WTC11 (cell line): ENCODE measurements at regions not wholly inside any gene's neighbourhood (a gene's known extent, or its start where the extent isn't known, plus 50 kb on each side); places are given as distances from the start of the nearest gene placed in this dataset.
A peak's percentile ranks its signal among the peaks of the same experiment; 100 is the strongest.
"Not testable (repeated sequence)": the region's sequence is repeated elsewhere in the genome, so short reads cannot be mapped to it uniquely, and the experiment has no call there.

Experiments used
- ATAC-seq: fragments of 200-7000 bp; cut with Tn5 transposase; 2 replicates; pipeline ENCODE4 v1.10.0; 2021; ENCODE audit warnings: mild to moderate bottlenecking, moderate library complexity
- CTCF ChIA-PET: fragments of 300-600 bp; sonication (Branson Sonifier 250); formaldehyde crosslinking; loops from one replicate; lab custom pipeline; 2021; ENCODE audit warnings: antibody characterized with exemption; lab: Charles Lee
- POLR2A ChIA-PET: fragments of 350-600 bp; sonication (Branson Sonifier 250); formaldehyde crosslinking; loops from one replicate; lab custom pipeline; 2021; ENCODE audit warnings: antibody characterized with exemption; lab: Charles Lee
- DNase-seq: peaks from one replicate; pipeline ENCODE4 v3.0.0; 2021; ENCODE audit warnings: low spot score
- H3K27ac Mint-ChIP-seq: 2 replicates; pipeline ENCODE4 v1.8.0; 2021; ENCODE audit warnings: mixed read lengths
- H3K27me3 Mint-ChIP-seq: 2 replicates; pipeline ENCODE4 v1.8.0; 2021; ENCODE audit warnings: low read depth, mild to moderate bottlenecking, moderate library complexity, mixed read lengths
- H3K36me3 Mint-ChIP-seq: 2 replicates; pipeline ENCODE4 v1.8.0; 2021; ENCODE audit warnings: mixed read lengths
- H3K4me1 Mint-ChIP-seq: 2 replicates; pipeline ENCODE4 v1.8.0; 2022; ENCODE audit warnings: mixed read lengths
- H3K4me3 Mint-ChIP-seq: 2 replicates; pipeline ENCODE4 v1.8.0; 2021; ENCODE audit warnings: mild to moderate bottlenecking, moderate library complexity, mixed read lengths
- H3K9me3 Mint-ChIP-seq: 2 replicates; pipeline ENCODE4 v1.8.0; 2021; ENCODE audit warnings: mixed read lengths

GRCh38 chr14:19238584-19238983 is 195.6 kb downstream of the POTEG start:
- H3K9me3 Mint-ChIP-seq, H3K4me1 Mint-ChIP-seq, POLR2A ChIA-PET, DNase-seq, H3K27ac Mint-ChIP-seq, H3K27me3 Mint-ChIP-seq, H3K36me3 Mint-ChIP-seq, H3K4me3 Mint-ChIP-seq, ATAC-seq, CTCF ChIA-PET: not testable (repeated sequence)

- H3K36me3 Mint-ChIP-seq, DNase-seq, H3K4me3 Mint-ChIP-seq, CTCF ChIA-PET, H3K9me3 Mint-ChIP-seq, H3K4me1 Mint-ChIP-seq, H3K27me3 Mint-ChIP-seq, H3K27ac Mint-ChIP-seq, POLR2A ChIA-PET, ATAC-seq: not testable (repeated sequence)
These were observed 194.2 kb downstream of the POTEG start for GRCh38 chr14:19239981-19240380.

GRCh38 chr14:19240387-19240786 is 193.8 kb downstream of the POTEG start:
- H3K27ac Mint-ChIP-seq, H3K4me1 Mint-ChIP-seq, ATAC-seq, CTCF ChIA-PET, H3K27me3 Mint-ChIP-seq, DNase-seq, H3K4me3 Mint-ChIP-seq, H3K36me3 Mint-ChIP-seq, POLR2A ChIA-PET, H3K9me3 Mint-ChIP-seq: not testable (repeated sequence)

- POLR2A ChIA-PET, H3K27ac Mint-ChIP-seq, H3K4me3 Mint-ChIP-seq, H3K4me1 Mint-ChIP-seq, H3K36me3 Mint-ChIP-seq, H3K27me3 Mint-ChIP-seq, ATAC-seq, CTCF ChIA-PET, DNase-seq, H3K9me3 Mint-ChIP-seq: not testable (repeated sequence)
These were observed 192.7 kb downstream of the POTEG start for GRCh38 chr14:19241451-19241850.

GRCh38 chr14:19242529-19242928 is 191.6 kb downstream of the POTEG start:
- ATAC-seq, H3K4me1 Mint-ChIP-seq, H3K36me3 Mint-ChIP-seq, H3K4me3 Mint-ChIP-seq, DNase-seq, H3K9me3 Mint-ChIP-seq, H3K27me3 Mint-ChIP-seq, H3K27ac Mint-ChIP-seq, POLR2A ChIA-PET, CTCF ChIA-PET: not testable (repeated sequence)

- DNase-seq, ATAC-seq, H3K36me3 Mint-ChIP-seq, H3K27me3 Mint-ChIP-seq, CTCF ChIA-PET, H3K4me1 Mint-ChIP-seq, H3K9me3 Mint-ChIP-seq, H3K4me3 Mint-ChIP-seq, POLR2A ChIA-PET, H3K27ac Mint-ChIP-seq: not testable (repeated sequence)
These were observed 167.2 kb downstream of the POTEG start for GRCh38 chr14:19266908-19267307.

GRCh38 chr14:19267636-19268035 is 166.5 kb downstream of the POTEG start:
- H3K27me3 Mint-ChIP-seq, CTCF ChIA-PET, ATAC-seq, H3K36me3 Mint-ChIP-seq, POLR2A ChIA-PET, H3K27ac Mint-ChIP-seq, H3K9me3 Mint-ChIP-seq, H3K4me1 Mint-ChIP-seq, H3K4me3 Mint-ChIP-seq: not testable (repeated sequence)
- peak; percentile 10 for DNase-seq

- H3K4me1 Mint-ChIP-seq, H3K36me3 Mint-ChIP-seq, CTCF ChIA-PET, H3K27ac Mint-ChIP-seq, DNase-seq, H3K9me3 Mint-ChIP-seq, POLR2A ChIA-PET, H3K4me3 Mint-ChIP-seq, H3K27me3 Mint-ChIP-seq, ATAC-seq: not testable (repeated sequence)
These were observed 166.0 kb downstream of the POTEG start for GRCh38 chr14:19268047-19268627.

- H3K27ac Mint-ChIP-seq, DNase-seq, POLR2A ChIA-PET, H3K4me3 Mint-ChIP-seq, CTCF ChIA-PET, H3K4me1 Mint-ChIP-seq, H3K36me3 Mint-ChIP-seq, H3K27me3 Mint-ChIP-seq, ATAC-seq, H3K9me3 Mint-ChIP-seq: not testable (repeated sequence)
These were observed 161.9 kb downstream of the POTEG start for GRCh38 chr14:19272235-19272634.

- H3K27me3 Mint-ChIP-seq, H3K4me3 Mint-ChIP-seq, H3K4me1 Mint-ChIP-seq, POLR2A ChIA-PET, DNase-seq, CTCF ChIA-PET, H3K9me3 Mint-ChIP-seq, H3K27ac Mint-ChIP-seq, H3K36me3 Mint-ChIP-seq, ATAC-seq: not testable (repeated sequence)
These were observed 144.5 kb downstream of the POTEG start for GRCh38 chr14:19289669-19290068.

GRCh38 chr14:19300243-19300642 is 133.9 kb downstream of the POTEG start:
- H3K36me3 Mint-ChIP-seq, ATAC-seq, H3K4me3 Mint-ChIP-seq, H3K27ac Mint-ChIP-seq, POLR2A ChIA-PET, DNase-seq, H3K4me1 Mint-ChIP-seq, CTCF ChIA-PET, H3K27me3 Mint-ChIP-seq, H3K9me3 Mint-ChIP-seq: not testable (repeated sequence)

GRCh38 chr14:19300838-19301237 is 133.3 kb downstream of the POTEG start:
- H3K27me3 Mint-ChIP-seq, DNase-seq, ATAC-seq, H3K36me3 Mint-ChIP-seq, CTCF ChIA-PET, H3K4me1 Mint-ChIP-seq, H3K27ac Mint-ChIP-seq, H3K4me3 Mint-ChIP-seq, POLR2A ChIA-PET, H3K9me3 Mint-ChIP-seq: not testable (repeated sequence)

- H3K9me3 Mint-ChIP-seq, POLR2A ChIA-PET, ATAC-seq, H3K36me3 Mint-ChIP-seq, DNase-seq, H3K27me3 Mint-ChIP-seq, CTCF ChIA-PET, H3K27ac Mint-ChIP-seq, H3K4me1 Mint-ChIP-seq, H3K4me3 Mint-ChIP-seq: not testable (repeated sequence)
These were observed 130.3 kb downstream of the POTEG start for GRCh38 chr14:19303844-19304243.
